TTC549 (cell line): ENCODE measurements at regions not wholly inside any gene's neighbourhood (a gene's known extent, or its start where the extent isn't known, plus 50 kb on each side); places are given as distances from the start of the nearest gene placed in this dataset.
"Not testable (repeated sequence)": the region's sequence is repeated elsewhere in the genome, so short reads cannot be mapped to it uniquely, and the experiment has no call there.

Source experiments
- FAIRE-seq: peaks from 2 replicates; lab custom pipeline; 2012; peaks lifted over from hg19 to GRCh38; lab: Jason Lieb, UNC

DNA sequence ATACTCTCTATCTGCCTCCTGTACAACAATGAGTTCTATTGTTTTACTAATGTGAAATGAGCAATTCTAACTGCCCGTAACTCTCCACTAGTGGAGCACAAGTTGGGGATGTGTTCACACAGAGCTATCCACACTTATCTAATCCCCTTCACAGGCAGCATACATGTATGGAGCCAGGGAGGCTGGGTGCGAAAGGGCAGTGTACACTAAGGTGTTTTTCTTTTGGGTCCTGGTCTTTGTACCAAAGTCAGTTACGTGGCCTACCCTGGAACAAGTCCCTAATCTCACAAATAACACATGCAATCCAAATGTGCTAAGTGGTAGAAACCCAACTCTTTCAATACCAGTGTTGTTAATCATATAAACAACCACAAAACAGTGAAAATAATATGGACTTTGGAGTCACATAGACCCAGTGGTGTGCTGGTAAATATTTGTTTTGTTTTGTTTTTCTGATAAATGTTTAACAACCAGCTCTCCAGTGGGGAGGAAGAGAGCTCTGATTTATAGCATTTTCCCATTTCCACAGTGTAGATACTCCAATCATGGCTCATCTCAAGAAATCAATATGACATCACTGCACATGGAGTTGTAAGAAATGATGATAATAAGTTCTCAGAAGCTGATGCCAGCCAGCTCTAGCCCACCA is 319.9 kb upstream of the DUSP10 start:
- no peak for FAIRE-seq

- FAIRE-seq, result no peak
Observed at GRCh38 chr1:222060210-222060916, 318.5 kb upstream of the DUSP10 start.

- no peak for FAIRE-seq
Observed at GRCh38 chr1:222058249-222058648, 316.4 kb upstream of the DUSP10 start.

- no peak for FAIRE-seq
Observed at GRCh38 chr1:222057162-222057561, 315.3 kb upstream of the DUSP10 start.

GRCh38 chr1:222054416-222054815 is 312.5 kb upstream of the DUSP10 start:
- FAIRE-seq, result no peak

- FAIRE-seq, result no peak
Observed at GRCh38 chr1:222053790-222054294, 312.0 kb upstream of the DUSP10 start.

- not testable (repeated sequence) for FAIRE-seq
Observed at GRCh38 chr1:222051311-222051710, 309.4 kb upstream of the DUSP10 start.

DNA sequence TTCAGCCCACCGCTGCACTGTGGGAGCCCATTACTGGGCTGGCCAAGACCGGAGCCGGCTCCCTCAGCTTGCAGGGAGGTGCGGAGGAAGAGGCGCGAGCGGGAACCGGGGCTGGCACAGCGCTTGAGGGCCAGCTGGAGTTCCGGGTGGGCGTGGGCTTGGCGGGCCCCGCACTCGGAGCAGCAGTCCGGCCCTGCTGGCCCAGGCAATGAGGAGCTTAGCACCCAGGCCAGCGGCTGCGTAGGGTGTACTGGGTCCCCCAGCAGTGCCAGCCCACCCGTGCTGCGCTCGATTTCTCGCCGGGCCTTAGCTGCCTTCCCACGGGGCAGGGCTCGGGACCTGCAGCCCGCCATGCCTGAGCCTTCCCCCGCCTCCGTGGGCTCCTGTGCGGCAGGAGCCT is 307.8 kb upstream of the DUSP10 start:
- not testable (repeated sequence) for FAIRE-seq

- FAIRE-seq, result no peak
Observed at GRCh38 chr1:222049176-222049575, 307.3 kb upstream of the DUSP10 start.

GRCh38 chr1:222048094-222048595 is 306.3 kb upstream of the DUSP10 start:
- FAIRE-seq, result no peak

DNA sequence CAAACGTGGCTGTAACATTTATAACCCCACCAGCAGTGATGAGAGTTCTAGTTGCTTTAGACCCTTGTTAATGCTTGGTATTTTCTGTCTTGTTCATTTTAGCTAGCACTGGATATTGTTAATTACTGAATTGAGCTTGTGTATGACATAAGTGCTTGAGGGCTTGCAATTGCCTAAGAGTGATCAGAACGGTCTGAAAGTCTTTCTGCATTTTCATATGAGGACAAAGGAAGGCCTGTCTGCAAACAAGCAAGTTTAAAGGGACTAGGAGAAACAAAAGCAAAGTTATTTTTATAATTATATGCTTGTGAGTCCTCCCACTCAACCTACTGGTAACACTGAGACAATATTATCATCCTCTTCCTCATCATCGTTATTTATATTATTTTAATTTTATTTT is 305.5 kb upstream of the DUSP10 start:
- FAIRE-seq, result no peak

GRCh38 chr1:222046684-222047263 is 304.9 kb upstream of the DUSP10 start:
- no peak for FAIRE-seq

GRCh38 chr1:222045786-222046185 is 303.9 kb upstream of the DUSP10 start:
- FAIRE-seq, result no peak

- no peak for FAIRE-seq
Observed at GRCh38 chr1:222045236-222045635, 303.3 kb upstream of the DUSP10 start.

- no peak for FAIRE-seq
Observed at GRCh38 chr1:222043444-222044292, 301.8 kb upstream of the DUSP10 start.

DNA sequence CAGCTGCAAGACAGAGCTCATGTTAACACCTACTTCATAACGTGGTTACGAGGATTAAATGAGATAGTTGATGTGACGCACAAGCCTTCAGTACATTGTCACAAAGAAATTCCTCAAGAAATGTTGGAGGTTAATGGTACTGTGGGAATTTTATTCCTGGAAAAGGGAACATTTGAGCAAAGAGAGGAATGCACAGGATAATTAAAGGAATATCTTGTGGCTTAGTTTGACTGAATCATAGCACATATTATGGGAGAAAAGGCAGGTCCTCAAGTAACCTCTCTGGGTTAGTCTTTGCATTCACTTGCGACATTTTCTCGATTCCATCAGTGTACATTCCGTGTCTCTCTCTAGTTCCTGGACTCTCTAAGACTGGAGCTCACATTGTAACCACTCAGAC is 300.2 kb upstream of the DUSP10 start:
- no peak for FAIRE-seq

DNA sequence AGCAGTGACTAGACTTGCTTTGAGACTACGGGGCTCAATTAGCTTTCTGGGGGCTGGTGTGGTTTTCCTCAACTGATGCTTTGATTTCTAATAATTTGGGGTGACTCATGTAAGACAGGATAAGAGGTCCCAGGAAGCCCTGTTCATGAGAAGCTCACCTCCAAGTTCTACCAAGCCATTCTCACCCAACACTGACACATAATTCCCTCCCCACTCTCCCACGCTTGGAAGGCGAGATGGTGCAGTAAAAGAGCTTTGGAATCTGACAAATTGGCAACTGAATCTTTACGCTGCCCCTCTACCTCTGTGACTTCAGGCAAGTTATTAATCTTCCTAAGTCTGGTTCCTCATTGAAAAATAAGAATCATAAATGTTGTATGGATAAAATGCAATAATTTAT is 299.1 kb upstream of the DUSP10 start:
- FAIRE-seq, result no peak

DNA sequence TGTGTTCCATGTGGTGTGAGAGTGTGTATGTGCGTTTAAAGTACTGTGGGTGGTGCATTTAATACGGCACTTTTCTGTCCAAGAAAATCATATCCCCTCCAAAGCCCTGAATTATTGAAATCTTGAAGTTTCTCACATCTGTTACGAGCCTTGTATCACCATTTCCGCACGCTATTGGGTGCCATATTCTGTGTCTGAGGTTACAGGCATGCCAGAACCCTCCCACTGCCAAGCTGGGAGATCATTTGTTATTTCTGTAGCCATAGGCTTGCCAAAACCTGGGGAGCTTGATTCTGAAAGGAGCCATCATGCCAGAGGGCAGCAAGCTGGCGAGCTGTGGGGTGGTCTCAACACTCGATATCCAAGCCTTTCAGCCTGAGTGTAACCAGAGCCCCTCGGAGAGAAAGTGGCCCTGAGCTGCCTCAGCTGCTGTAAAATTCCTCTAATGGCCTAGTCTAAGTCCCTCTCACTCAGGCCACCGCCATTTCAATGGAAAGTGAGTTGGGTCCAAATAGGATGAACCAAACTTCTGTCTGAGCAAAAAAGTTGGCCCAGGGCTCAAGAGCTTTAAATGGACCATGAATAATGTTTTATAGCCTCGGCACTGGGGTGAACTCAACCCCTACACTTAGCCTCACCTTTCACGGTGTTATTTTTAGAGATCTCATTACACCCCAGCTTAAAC is 298.4 kb upstream of the DUSP10 start:
- no peak for FAIRE-seq

- no peak for FAIRE-seq
Observed at GRCh38 chr1:222038971-222039370, 297.1 kb upstream of the DUSP10 start.

DNA sequence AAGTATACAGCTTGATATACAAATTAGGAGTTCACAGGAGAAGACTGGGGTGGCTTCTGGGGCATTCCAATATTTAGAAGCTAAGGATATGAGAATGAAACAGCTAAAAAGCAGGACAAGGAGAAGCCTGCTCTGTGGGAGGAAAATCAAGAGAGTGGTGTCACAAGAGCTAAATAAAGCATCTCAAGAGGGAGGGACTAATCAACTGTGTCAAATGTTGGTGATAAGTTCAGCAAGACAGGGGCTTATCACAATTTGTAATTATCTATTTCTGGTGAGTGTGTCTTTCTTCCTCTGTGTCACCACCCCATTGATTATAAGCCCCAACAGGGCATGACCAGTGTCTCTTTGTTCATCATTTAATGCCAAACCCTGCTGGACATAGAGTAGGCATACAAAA is 295.8 kb upstream of the DUSP10 start:
- no peak for FAIRE-seq

DNA sequence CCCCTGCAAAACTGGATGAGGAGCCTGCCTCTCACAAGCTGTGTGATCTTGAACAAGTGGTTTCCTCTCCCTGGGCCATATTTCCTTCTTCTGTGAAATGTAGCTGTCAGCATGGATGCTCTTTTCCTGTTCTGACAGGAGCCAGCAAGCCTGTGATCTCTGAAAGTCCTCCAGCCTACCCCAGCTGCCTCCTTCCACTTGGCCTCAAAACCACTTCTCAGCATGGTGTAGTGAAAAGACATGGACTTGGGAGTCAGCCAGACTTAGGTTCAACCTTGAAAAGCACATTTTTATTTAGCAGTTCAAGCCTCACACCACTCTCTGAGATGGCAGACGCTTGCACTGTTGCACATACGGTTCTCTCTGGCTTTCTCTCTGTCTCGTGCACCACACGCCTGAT is 292.9 kb upstream of the DUSP10 start:
- no peak for FAIRE-seq

DNA sequence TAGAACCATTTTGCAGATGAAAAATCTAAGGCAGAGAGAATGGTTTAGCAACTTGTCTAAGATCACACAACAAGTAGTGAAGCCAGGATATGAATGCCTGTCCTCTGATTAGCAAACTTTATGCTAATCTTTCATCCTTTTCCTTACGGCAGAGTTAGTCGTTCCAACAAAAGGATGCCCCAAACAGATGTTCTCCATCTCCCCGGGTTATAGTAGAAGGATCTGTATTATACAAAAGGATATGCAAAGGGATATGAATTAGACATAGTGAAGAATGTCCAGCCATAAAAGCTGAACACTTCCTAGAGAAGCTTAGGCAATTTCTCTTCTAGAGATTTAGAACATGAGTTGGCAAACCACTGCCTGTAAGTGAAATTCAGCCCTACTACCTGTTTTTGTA is 291.6 kb upstream of the DUSP10 start:
- no peak for FAIRE-seq
